H1 (cell line): ENCODE measurements at regions not wholly inside any gene's neighbourhood (a gene's known extent, or its start where the extent isn't known, plus 50 kb on each side); places are given as distances from the start of the nearest gene placed in this dataset.
"Not testable (repeated sequence)": the region's sequence is repeated elsewhere in the genome, so short reads cannot be mapped to it uniquely, and the experiment has no call there.

Experiments
- CTCF ChIA-PET: fragments of 300-600 bp; sonication (Branson Sonifier 250); formaldehyde crosslinking; loops from one replicate; lab custom pipeline; 2021; ENCODE audit not compliant: partially characterized antibody; lab: Charles Lee
- POLR2A ChIA-PET: fragments of 300-600 bp; sonication (Branson Sonifier 250); formaldehyde crosslinking; loops from one replicate; lab custom pipeline; 2021; ENCODE audit warnings: inconsistent platforms; ENCODE audit not compliant: partially characterized antibody; lab: Charles Lee
- DNase-seq, 2 experiments: peaks; one replicate each; pipeline versions ENCODE4 v3.0.0 to v3.0.0-alpha.2; 2010 to 2022; ENCODE audit warnings: low spot score in 2 of 2, low read depth in 1 of 2, mixed read lengths in 1 of 2
- FAIRE-seq: peaks from 2 replicates; lab custom pipeline; 2011; peaks lifted over from hg19 to GRCh38; lab: Jason Lieb, UNC
- H2AFZ ChIP-seq: 2 replicates; pipeline ENCODE4 v1.8.1; 2012; ENCODE audit warnings: low read length, inconsistent platforms
- H2AK5ac ChIP-seq: 2 replicates; pipeline ENCODE4 v1.6.1; 2013; ENCODE audit warnings: low read depth, low read length
- H2BK120ac ChIP-seq: replicated peaks from 2 replicates; pipeline ENCODE3; 2013; ENCODE audit warnings: low read depth, low read length, inconsistent platforms
- H2BK12ac ChIP-seq: 2 replicates; pipeline ENCODE4 v1.6.1; 2013; ENCODE audit warnings: low read depth, low read length
- H2BK15ac ChIP-seq: 2 replicates; pipeline ENCODE4 v1.6.1; 2013; ENCODE audit warnings: low read length
- H2BK20ac ChIP-seq: 2 replicates; pipeline ENCODE4 v1.6.1; 2013; ENCODE audit warnings: low read length
- H2BK5ac ChIP-seq: 2 replicates; pipeline ENCODE4 v1.6.1; 2013; ENCODE audit warnings: low read depth, low read length
- H3K14ac ChIP-seq: 2 replicates; pipeline ENCODE4 v1.6.1; 2013; ENCODE audit warnings: inconsistent platforms; ENCODE audit not compliant: insufficient read length
- H3K18ac ChIP-seq: 2 replicates; pipeline ENCODE4 v1.6.1; 2013; ENCODE audit warnings: low read length; ENCODE audit errors: extremely low read depth
- H3K23ac ChIP-seq: 2 replicates; pipeline ENCODE4 v1.6.1; 2013; ENCODE audit warnings: inconsistent platforms; ENCODE audit not compliant: insufficient read length
- H3K23me2 ChIP-seq: 2 replicates; pipeline ENCODE4 v1.6.1; 2013; ENCODE audit warnings: low read depth, low read length
- H3K27ac ChIP-seq: 2 replicates; pipeline ENCODE4 v1.6.1; 2011; ENCODE audit warnings: low read depth, low read length, inconsistent platforms
- H3K27me3 ChIP-seq, 4 experiments: replicated peaks in 1 of 4; 1 replicate in 1 of 4; 2 replicates in 3 of 4; pipeline versions ENCODE4 v1.6.1 to v1.8.1; 2011 to 2013; ENCODE audit warnings: low read length in 3 of 4, mild to moderate bottlenecking in 3 of 4, inconsistent platforms in 2 of 4, mixed read lengths in 2 of 4, moderate library complexity in 1 of 4; ENCODE audit not compliant: control insufficient read depth in 3 of 4, insufficient read depth in 3 of 4; ENCODE audit errors: extremely low read depth in 1 of 4
- H3K36me3 ChIP-seq, 4 experiments: 2 replicates each; pipeline versions ENCODE4 v1.6.1 to v1.8.1; 2011 to 2013; ENCODE audit warnings: mild to moderate bottlenecking in 4 of 4, low read length in 3 of 4, moderate library complexity in 2 of 4, control low read depth in 1 of 4, inconsistent platforms in 1 of 4; ENCODE audit not compliant: insufficient read depth in 4 of 4, control insufficient read depth in 2 of 4
- H3K4ac ChIP-seq: replicated peaks from 2 replicates; pipeline ENCODE3; 2013; ENCODE audit warnings: low read length, low read depth, mixed read lengths, inconsistent platforms; ENCODE audit not compliant: insufficient read length
- H3K4me1 ChIP-seq, 4 experiments: replicated peaks in 1 of 4; 1 replicate in 1 of 4; 2 replicates in 3 of 4; pipeline versions ENCODE4 v1.6.1 to v1.8.1; 2011 to 2013; ENCODE audit warnings: low read length in 3 of 4, inconsistent platforms in 2 of 4, mixed read lengths in 1 of 4; ENCODE audit not compliant: insufficient read depth in 4 of 4, control insufficient read depth in 3 of 4
- H3K4me2 ChIP-seq, 2 experiments: 2 replicates each; pipeline versions ENCODE4 v1.6.1 to v1.8.1; 2011 to 2013; ENCODE audit warnings: low read depth in 2 of 2, low read length in 2 of 2, control low read depth in 1 of 2, inconsistent platforms in 1 of 2, mild to moderate bottlenecking in 1 of 2; ENCODE audit not compliant: insufficient read depth in 1 of 2
- H3K4me3 ChIP-seq, 4 experiments: fragments of 200-600, 300-600 bp in 1 of 4; sonication (generic), shearing (Covaris generic), sonication (Bioruptor Twin) in 1 of 4; 2 replicates each; pipeline versions ENCODE4 v1.5.1 to v1.8.1; 2011 to 2016; ENCODE audit warnings: low read length in 4 of 4, low read depth in 3 of 4, control low read depth in 2 of 4, inconsistent platforms in 2 of 4, mild to moderate bottlenecking in 2 of 4, mixed read lengths in 1 of 4, moderate library complexity in 1 of 4; ENCODE audit not compliant: insufficient read depth in 2 of 4; ENCODE audit errors: extremely low read depth in 1 of 4
- H3K56ac ChIP-seq: replicated peaks from 2 replicates; pipeline ENCODE3; 2013; ENCODE audit warnings: low read depth, mild to moderate bottlenecking, mixed read lengths, low read length, inconsistent platforms; ENCODE audit not compliant: insufficient read length
- H3K79me1 ChIP-seq: 2 replicates; pipeline ENCODE4 v1.6.1; 2013; ENCODE audit warnings: low read depth, low read length, control low read depth
- H3K79me2 ChIP-seq, 2 experiments: 2 replicates each; pipeline versions ENCODE4 v1.6.1 to v1.8.1; 2012 to 2013; ENCODE audit warnings: low read length in 2 of 2, mild to moderate bottlenecking in 2 of 2, inconsistent platforms in 1 of 2; ENCODE audit not compliant: insufficient read depth in 2 of 2, control insufficient read depth in 1 of 2
- H3K9ac ChIP-seq, 4 experiments: replicated peaks in 1 of 4; 1 replicate in 1 of 4; 2 replicates in 3 of 4; pipeline versions ENCODE4 v1.6.1 to v1.8.1; 2011 to 2013; ENCODE audit warnings: low read depth in 3 of 4, low read length in 3 of 4, control low read depth in 2 of 4, mild to moderate bottlenecking in 2 of 4, moderate library complexity in 2 of 4, inconsistent platforms in 1 of 4; ENCODE audit errors: extremely low read depth in 1 of 4
- H3K9me3 ChIP-seq, 2 experiments: 2 replicates each; pipeline versions ENCODE4 v1.6.1 to v1.8.1; 2012 to 2013; ENCODE audit warnings: mild to moderate bottlenecking in 2 of 2, moderate library complexity in 2 of 2, control low read depth in 1 of 2, inconsistent platforms in 1 of 2, low read depth in 1 of 2, low read length in 1 of 2, mixed read lengths in 1 of 2; ENCODE audit not compliant: insufficient read depth in 2 of 2
- H4K20me1 ChIP-seq, 2 experiments: replicated peaks in 1 of 2; 2 replicates each; pipeline versions ENCODE3 to v1.8.1; 2011 to 2013; ENCODE audit warnings: inconsistent platforms in 2 of 2, low read length in 2 of 2, mild to moderate bottlenecking in 1 of 2; ENCODE audit not compliant: insufficient read depth in 2 of 2, control insufficient read depth in 1 of 2
- H4K5ac ChIP-seq: 2 replicates; pipeline ENCODE4 v1.6.1; 2013; ENCODE audit warnings: low read length, low read depth, mixed read lengths, inconsistent platforms; ENCODE audit not compliant: insufficient read length
- H4K8ac ChIP-seq: 2 replicates; pipeline ENCODE4 v1.8.0; 2013; ENCODE audit warnings: mild to moderate bottlenecking, moderate library complexity, low read length, inconsistent platforms; ENCODE audit not compliant: insufficient read depth; ENCODE audit errors: extremely low read depth
- H4K91ac ChIP-seq: replicated peaks from 2 replicates; pipeline ENCODE3; 2013; ENCODE audit warnings: low read length, mixed read lengths, inconsistent platforms; ENCODE audit not compliant: insufficient read length
- CEBPB ChIP-seq: IDR thresholded peaks from 2 replicates; pipeline ENCODE4 v1.6.1; 2012; ENCODE audit warnings: low read depth, low read length
- WGBS, 2 experiments: shearing (Covaris generic) in 1 of 2; methylation state at CpG; one replicate each; pipeline versions ENCODE4 v1.1.6 to v1.1.7; 2013 to 2015; ENCODE audit warnings: low lambda C conversion rate in 2 of 2, mixed read lengths in 2 of 2, inconsistent platforms in 1 of 2, low coverage in 1 of 2, missing lambda C conversion rate in 1 of 2; ENCODE audit not compliant: insufficient replicate concordance in 2 of 2, insufficient coverage in 1 of 2, insufficient read length in 1 of 2; ENCODE audit errors: extremely low coverage in 1 of 2, missing lambda C conversion rate in 1 of 2; 5-methylcytosine and 5-hydroxymethylcytosine counted together

GRCh38 chrX:93078906-93079305 is 594.5 kb downstream of the NAP1L3 start:
- H2BK5ac ChIP-seq, H4K8ac ChIP-seq, H3K36me3 ChIP-seq, H4K5ac ChIP-seq, H3K27me3 ChIP-seq, FAIRE-seq, H3K27ac ChIP-seq, H3K4me3 ChIP-seq, H3K9ac ChIP-seq, H3K14ac ChIP-seq, H3K56ac ChIP-seq, H2BK20ac ChIP-seq, H2BK12ac ChIP-seq, H2BK15ac ChIP-seq, H2AFZ ChIP-seq, H2AK5ac ChIP-seq, H3K23ac ChIP-seq, H4K20me1 ChIP-seq, H3K4me2 ChIP-seq, H3K23me2 ChIP-seq, H3K18ac ChIP-seq, H3K4me1 ChIP-seq, H3K4ac ChIP-seq, H4K91ac ChIP-seq, CTCF ChIA-PET, H3K9me3 ChIP-seq, DNase-seq, H3K79me2 ChIP-seq, H3K79me1 ChIP-seq, H2BK120ac ChIP-seq: not testable (repeated sequence)
- POLR2A ChIA-PET: interaction anchor here (0.7 kb wide), 1 partner anchor 1600 kb away, joined by 3 read pairs; no protein-coding TSS in a partner anchor
- WGBS, 2 experiments: 100% methylated on average over 2 of the region's 6 CpGs; no CpG with 5 or more reads in 1 of the 2 experiments
- peak; percentile 42; the same call in 1 of the 2 replicates for TF ChIP-seq CEBPB

DNA sequence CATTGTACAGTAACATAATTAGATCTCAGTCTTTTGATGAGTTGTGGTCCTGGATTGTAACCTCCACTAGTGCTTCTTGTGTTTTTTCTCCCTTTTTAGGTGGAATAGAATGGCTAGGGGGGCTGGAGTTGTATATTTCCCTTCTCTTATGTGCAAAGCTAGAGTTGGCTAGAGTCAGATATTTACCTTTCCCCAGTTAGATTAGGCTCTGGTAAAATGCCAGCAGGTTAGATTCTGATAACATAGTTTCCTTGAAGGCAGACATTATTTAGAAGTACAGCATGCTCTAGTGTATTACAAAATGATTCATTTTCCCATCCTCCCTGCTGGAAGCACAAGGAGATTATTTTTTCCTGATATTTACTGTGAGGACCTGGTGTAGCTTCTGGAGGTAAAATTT is 618.1 kb downstream of the NAP1L3 start:
- H2BK5ac ChIP-seq, H3K14ac ChIP-seq, H3K4ac ChIP-seq, H3K4me1 ChIP-seq, H3K18ac ChIP-seq, H3K56ac ChIP-seq, H4K91ac ChIP-seq, H3K23me2 ChIP-seq, H2AFZ ChIP-seq, DNase-seq, H2BK15ac ChIP-seq, H4K5ac ChIP-seq, H3K23ac ChIP-seq, H3K36me3 ChIP-seq, H3K4me3 ChIP-seq, H3K9ac ChIP-seq, H2BK12ac ChIP-seq, H3K79me1 ChIP-seq, H3K9me3 ChIP-seq, POLR2A ChIA-PET, H3K27me3 ChIP-seq, H4K20me1 ChIP-seq, CTCF ChIA-PET, H4K8ac ChIP-seq, H2BK120ac ChIP-seq, H3K79me2 ChIP-seq, H3K4me2 ChIP-seq, H3K27ac ChIP-seq, H2BK20ac ChIP-seq, H2AK5ac ChIP-seq: not testable (repeated sequence)
- peak; percentile 82 for FAIRE-seq
